ENCODE measurements at regions not wholly inside any gene's neighbourhood (a gene's known extent, or its start where the extent isn't known, plus 50 kb on each side); places are given as distances from the start of the nearest gene placed in this dataset.

DNA sequence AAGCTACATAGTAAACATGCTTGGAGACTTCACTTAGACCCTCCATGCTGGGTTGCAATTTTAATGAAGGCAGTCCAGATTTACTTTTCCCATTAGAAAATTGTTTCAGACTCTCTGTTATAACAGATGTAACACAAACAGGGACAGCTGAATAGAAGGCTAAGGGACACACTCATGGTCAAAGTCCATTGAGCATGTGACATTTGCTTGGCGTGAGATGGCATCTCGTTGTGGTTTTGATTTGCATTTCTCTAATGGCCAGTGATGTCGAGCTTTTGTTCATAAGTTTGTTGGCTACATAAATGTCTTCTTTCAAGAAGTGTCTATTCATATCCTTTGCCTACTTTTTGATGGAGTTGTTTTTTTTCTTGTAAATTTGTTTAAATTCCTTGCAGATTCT is 358.2 kb upstream of the CLNK start (continued):
- TF ChIP-seq ERG (CRISPR knock-in tag; IDR thresholded peaks at IDR 0.05) (no peak), ZNF317 (CRISPR knock-in tag; IDR thresholded peaks at IDR 0.05; ENCODE audit: borderline replicate concordance, low read depth) (no peak), ATF1 (CRISPR knock-in tag; IDR thresholded peaks at IDR 0.05) (no peak), NFATC4 (CRISPR knock-in tag; IDR thresholded peaks at IDR 0.05) (no peak), PRRX2 (CRISPR knock-in tag; IDR thresholded peaks at IDR 0.05) (no peak), EMX1 (CRISPR knock-in tag; IDR thresholded peaks at IDR 0.05) (no peak), USF2 (CRISPR knock-in tag; IDR thresholded peaks at IDR 0.05) (no peak), ZNF219 (CRISPR knock-in tag; IDR thresholded peaks at IDR 0.05; ENCODE audit: borderline replicate concordance) (no peak)
- TF ChIP-seq, protein P1, sequence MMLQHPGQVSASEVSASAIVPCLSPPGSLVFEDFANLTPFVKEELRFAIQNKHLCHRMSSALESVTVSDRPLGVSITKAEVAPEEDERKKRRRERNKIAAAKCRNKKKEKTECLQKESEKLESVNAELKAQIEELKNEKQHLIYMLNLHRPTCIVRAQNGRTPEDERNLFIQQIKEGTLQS (CRISPR knock-in tag; conservative IDR thresholded peaks at IDR 0.05) = no peak
- TF ChIP-seq, protein P2, sequence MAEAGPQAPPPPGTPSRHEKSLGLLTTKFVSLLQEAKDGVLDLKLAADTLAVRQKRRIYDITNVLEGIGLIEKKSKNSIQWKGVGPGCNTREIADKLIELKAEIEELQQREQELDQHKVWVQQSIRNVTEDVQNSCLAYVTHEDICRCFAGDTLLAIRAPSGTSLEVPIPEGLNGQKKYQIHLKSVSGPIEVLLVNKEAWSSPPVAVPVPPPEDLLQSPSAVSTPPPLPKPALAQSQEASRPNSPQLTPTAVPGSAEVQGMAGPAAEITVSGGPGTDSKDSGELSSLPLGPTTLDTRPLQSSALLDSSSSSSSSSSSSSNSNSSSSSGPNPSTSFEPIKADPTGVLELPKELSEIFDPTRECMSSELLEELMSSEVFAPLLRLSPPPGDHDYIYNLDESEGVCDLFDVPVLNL (CRISPR knock-in tag; IDR thresholded peaks at IDR 0.05; ENCODE audit: borderline replicate concordance, low read depth) = no peak

GRCh38 chr4:11039634-11040131 is 355.1 kb upstream of the CLNK start:
- DNase-seq (ENCODE audit: low spot score) = no peak
- H3K27me3 Mint-ChIP-seq (ENCODE audit: low read depth) = peaks cover 3% of the 10 kb centered on the region; the same call in 1 of the 2 replicates
- no peak overlapping the region for H3K27ac Mint-ChIP-seq
- TF ChIP-seq FOXP4 (CRISPR knock-in tag; IDR thresholded peaks at IDR 0.05) (no peak), NR1H2 (CRISPR knock-in tag; IDR thresholded peaks at IDR 0.05) (no peak), IRF2 (CRISPR knock-in tag; IDR thresholded peaks at IDR 0.05; ENCODE audit: borderline replicate concordance, low read depth) (no peak), MXD4 (CRISPR knock-in tag; IDR thresholded peaks at IDR 0.05; ENCODE audit: borderline replicate concordance) (no peak), USF2 (CRISPR knock-in tag; IDR thresholded peaks at IDR 0.05) (no peak), SOX15 (CRISPR knock-in tag; IDR thresholded peaks at IDR 0.05) (no peak)
- H3K9me3 Mint-ChIP-seq = peaks cover 63% of the 10 kb centered on the region
- peaks cover 40% of the 10 kb centered on the region for H3K36me3 Mint-ChIP-seq
- POLR2A ChIA-PET = no interaction called here
- no peak for ATAC-seq
- CTCF ChIA-PET = no interaction called here
- H3K4me1 Mint-ChIP-seq = no peaks in the 10 kb centered on the region
- H3K4me3 Mint-ChIP-seq = no peak overlapping the region

GRCh38 chr4:11038926-11039325 is 354.4 kb upstream of the CLNK start:
- peaks cover 3% of the 10 kb centered on the region; the same call in 1 of the 2 replicates for H3K27me3 Mint-ChIP-seq (ENCODE audit: low read depth)
- H3K4me3 Mint-ChIP-seq = no peak overlapping the region
- H3K27ac Mint-ChIP-seq = no peak overlapping the region
- POLR2A ChIA-PET = no interaction called here
- no peak for TF ChIP-seq ZNF416 (CRISPR knock-in tag; IDR thresholded peaks at IDR 0.05)
- no peak for TF ChIP-seq NFYB (CRISPR knock-in tag; conservative IDR thresholded peaks at IDR 0.05; ENCODE audit: low read depth)
- TF ChIP-seq AR (CRISPR knock-in tag; IDR thresholded peaks at IDR 0.05) = no peak
- no peak for TF ChIP-seq CBFB (CRISPR knock-in tag; IDR thresholded peaks at IDR 0.05; ENCODE audit: low read depth)
- TF ChIP-seq ATF2 (CRISPR knock-in tag; IDR thresholded peaks at IDR 0.05; ENCODE audit: borderline replicate concordance, low read depth) = no peak
- TF ChIP-seq ZNF396 (CRISPR knock-in tag; IDR thresholded peaks at IDR 0.05; ENCODE audit: borderline replicate concordance) = no peak
- TF ChIP-seq, protein P1 (CRISPR knock-in tag; conservative IDR thresholded peaks at IDR 0.05) = no peak
- TF ChIP-seq GABPB1 (CRISPR knock-in tag; IDR thresholded peaks at IDR 0.05) = no peak
- no peak for ATAC-seq
- DNase-seq (ENCODE audit: low spot score) = no peak
- H3K36me3 Mint-ChIP-seq = peaks cover 32% of the 10 kb centered on the region
- peaks cover 56% of the 10 kb centered on the region for H3K9me3 Mint-ChIP-seq
- H3K4me1 Mint-ChIP-seq = no peaks in the 10 kb centered on the region
- CTCF ChIA-PET = no interaction called here
